GM21423 (cell line): ENCODE measurements at regions not wholly inside any gene's neighbourhood (a gene's known extent, or its start where the extent isn't known, plus 50 kb on each side); places are given as distances from the start of the nearest gene placed in this dataset.

Source experiments
- ATAC-seq: cut with Tn5 transposase; IDR thresholded peaks from one replicate; pipeline ENCODE4 v1.9.1; 2021; ENCODE audit warnings: mild to moderate bottlenecking, moderate library complexity; ENCODE audit not compliant: unreplicated experiment

- no peak for ATAC-seq
Measured at GRCh38 chr2:35391736-35392442, 963.7 kb upstream of the CRIM1 start.

- ATAC-seq: no peak
Measured at GRCh38 chr2:35378791-35379190, 976.8 kb upstream of the CRIM1 start.

GRCh38 chr2:35374845-35375244 lies 980.7 kb upstream of the CRIM1 start:
- ATAC-seq: no peak

GRCh38 chr2:35365859-35366258 lies 989.7 kb upstream of the CRIM1 start:
- ATAC-seq: no peak

GRCh38 chr2:35356332-35356731 lies 999.2 kb upstream of the CRIM1 start:
- no peak for ATAC-seq

- no peak for ATAC-seq
Measured at GRCh38 chr2:35355056-35355455, 1000.5 kb upstream of the CRIM1 start.

GRCh38 chr2:35347561-35347960 lies 1008.0 kb upstream of the CRIM1 start:
- no peak for ATAC-seq

- no peak for ATAC-seq
Measured at GRCh38 chr2:35343135-35343534, 1012.4 kb upstream of the CRIM1 start.

GRCh38 chr2:35339211-35339610 lies 1016.4 kb upstream of the CRIM1 start:
- ATAC-seq: no peak

GRCh38 chr2:35337922-35338321 lies 1017.7 kb upstream of the CRIM1 start:
- no peak for ATAC-seq

- ATAC-seq: no peak
Measured at GRCh38 chr2:35314049-35314448, 1041.5 kb upstream of the CRIM1 start.

GRCh38 chr2:35301369-35301768 lies 1054.2 kb upstream of the CRIM1 start:
- ATAC-seq: no peak

- ATAC-seq: no peak
Measured at GRCh38 chr2:35298493-35298892, 1057.1 kb upstream of the CRIM1 start.

GRCh38 chr2:35297403-35297802 lies 1058.2 kb upstream of the CRIM1 start:
- ATAC-seq: no peak

- no peak for ATAC-seq
Measured at GRCh38 chr2:35294636-35295263, 1060.8 kb upstream of the CRIM1 start.

- no peak for ATAC-seq
Measured at GRCh38 chr2:35293261-35293660, 1062.3 kb upstream of the CRIM1 start.

- ATAC-seq: no peak
Measured at GRCh38 chr2:35292199-35292598, 1063.4 kb upstream of the CRIM1 start.

GRCh38 chr2:35281702-35282101 lies 1073.9 kb upstream of the CRIM1 start:
- ATAC-seq: no peak

- ATAC-seq: no peak
Measured at GRCh38 chr2:35255826-35256225, 1099.8 kb upstream of the CRIM1 start.

- no peak for ATAC-seq
Measured at GRCh38 chr2:35251156-35251555, 1104.4 kb upstream of the CRIM1 start.

- no peak for ATAC-seq
Measured at GRCh38 chr2:35246702-35247101, 1108.9 kb upstream of the CRIM1 start.

GRCh38 chr2:35228584-35228983 lies 1127.0 kb upstream of the CRIM1 start:
- ATAC-seq: no peak

GRCh38 chr2:35220461-35220860 lies 1135.1 kb upstream of the CRIM1 start:
- no peak for ATAC-seq
